Activated CD8-positive, alpha-beta memory T cell treated with anti-CD3 and anti-CD28 coated beads, Interleukin-2, amount 50 U/mL, for 24 hours (primary cell): ENCODE measurements at regions not wholly inside any gene's neighbourhood (a gene's known extent, or its start where the extent isn't known, plus 50 kb on each side); places are given as distances from the start of the nearest gene placed in this dataset.

Experiments
- DNase-seq: peaks from one replicate; pipeline ENCODE4 v3.0.0-alpha.2; 2020; ENCODE audit errors: extremely low read depth

- no peak for DNase-seq
These were observed 135.4 kb downstream of the TMEM17 start for GRCh38 chr2:62370321-62371250.

GRCh38 chr2:62369541-62370202, 136.3 kb downstream of the TMEM17 start:
- no peak for DNase-seq

DNA sequence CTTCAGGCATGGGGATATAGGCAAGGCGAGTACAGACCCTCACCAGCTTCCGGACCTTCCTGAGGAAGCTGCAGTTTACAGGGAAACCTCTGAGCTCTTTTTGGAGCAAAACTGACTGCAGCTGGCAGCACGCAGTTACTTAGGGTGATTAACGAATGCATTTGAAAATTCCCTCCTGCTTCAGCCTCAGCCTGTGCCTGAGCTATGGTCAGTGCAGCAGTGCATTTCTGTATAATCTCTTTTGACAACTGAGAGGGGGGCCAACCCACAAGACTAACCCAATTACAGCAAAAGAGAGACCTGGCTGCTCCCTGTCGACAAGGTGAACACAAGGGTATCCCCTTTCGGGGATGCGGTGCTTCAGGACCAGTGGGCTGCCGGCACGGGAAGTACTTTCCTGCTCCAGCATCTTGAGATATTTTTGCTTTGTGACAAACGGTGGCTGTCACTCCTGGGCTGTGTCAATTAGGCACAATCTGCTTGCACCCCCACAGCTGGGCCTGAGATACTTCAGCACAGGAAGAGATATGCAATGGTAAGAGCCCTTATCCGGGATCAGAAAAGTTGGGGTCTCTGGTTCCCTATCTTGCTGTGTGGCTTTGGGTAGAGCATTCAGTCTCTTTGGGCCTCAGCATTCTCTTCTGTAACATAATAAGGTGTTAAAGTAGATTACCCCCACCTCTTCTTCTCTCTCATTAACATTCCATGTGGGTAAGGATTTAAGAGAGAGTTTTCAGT, 141.0 kb downstream of the TMEM17 start:
- DNase-seq = no peak

GRCh38 chr2:62363166-62363565, 142.8 kb downstream of the TMEM17 start:
- no peak for DNase-seq

GRCh38 chr2:62362561-62362960, 143.4 kb downstream of the TMEM17 start:
- no peak for DNase-seq

DNA sequence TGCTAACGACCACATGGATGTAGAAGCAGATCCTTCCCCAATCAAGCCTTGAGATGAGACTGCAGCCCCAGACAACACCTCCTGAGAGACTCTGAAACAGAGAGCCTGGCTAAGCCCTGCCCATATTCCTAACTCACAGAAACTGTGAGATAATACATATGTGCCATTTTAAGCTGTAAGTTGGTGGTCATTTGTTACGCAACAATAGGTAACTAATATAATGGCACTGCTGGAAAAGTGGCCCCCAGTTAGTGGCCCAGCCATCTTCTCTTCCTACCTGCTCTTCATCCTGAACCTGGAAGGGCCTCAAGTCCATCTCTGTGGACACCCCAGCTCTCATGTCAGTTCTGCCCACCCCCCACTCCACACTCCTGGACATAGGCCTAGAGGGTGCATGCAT, 144.0 kb downstream of the TMEM17 start:
- DNase-seq = no peak

- no peak for DNase-seq
These were observed 151.0 kb downstream of the TMEM17 start for GRCh38 chr2:62354771-62355561.

- no peak for DNase-seq
These were observed 154.0 kb downstream of the TMEM17 start for GRCh38 chr2:62352031-62352430.

GRCh38 chr2:62349788-62350187, 153.9 kb downstream of the B3GNT2 start:
- DNase-seq = no peak

DNA sequence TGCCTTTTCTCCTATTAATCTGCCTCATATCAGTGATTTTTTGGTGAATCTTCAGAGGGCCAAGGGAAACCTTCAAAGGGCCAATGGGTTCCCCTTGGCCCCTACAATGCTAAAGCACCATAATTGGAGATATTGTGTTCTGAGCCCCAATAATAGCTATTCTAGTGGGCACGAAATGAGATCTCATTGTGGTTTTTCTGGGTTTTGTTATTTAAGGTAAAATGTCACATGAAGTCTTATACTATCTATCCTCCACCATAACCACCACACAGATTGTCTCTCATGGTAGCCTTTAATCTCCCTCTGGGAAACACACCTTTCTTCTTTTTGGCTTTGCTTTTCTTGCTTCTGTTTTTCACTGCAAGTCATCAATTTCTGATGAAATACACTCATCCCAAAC, 152.8 kb downstream of the B3GNT2 start:
- no peak for DNase-seq

DNA sequence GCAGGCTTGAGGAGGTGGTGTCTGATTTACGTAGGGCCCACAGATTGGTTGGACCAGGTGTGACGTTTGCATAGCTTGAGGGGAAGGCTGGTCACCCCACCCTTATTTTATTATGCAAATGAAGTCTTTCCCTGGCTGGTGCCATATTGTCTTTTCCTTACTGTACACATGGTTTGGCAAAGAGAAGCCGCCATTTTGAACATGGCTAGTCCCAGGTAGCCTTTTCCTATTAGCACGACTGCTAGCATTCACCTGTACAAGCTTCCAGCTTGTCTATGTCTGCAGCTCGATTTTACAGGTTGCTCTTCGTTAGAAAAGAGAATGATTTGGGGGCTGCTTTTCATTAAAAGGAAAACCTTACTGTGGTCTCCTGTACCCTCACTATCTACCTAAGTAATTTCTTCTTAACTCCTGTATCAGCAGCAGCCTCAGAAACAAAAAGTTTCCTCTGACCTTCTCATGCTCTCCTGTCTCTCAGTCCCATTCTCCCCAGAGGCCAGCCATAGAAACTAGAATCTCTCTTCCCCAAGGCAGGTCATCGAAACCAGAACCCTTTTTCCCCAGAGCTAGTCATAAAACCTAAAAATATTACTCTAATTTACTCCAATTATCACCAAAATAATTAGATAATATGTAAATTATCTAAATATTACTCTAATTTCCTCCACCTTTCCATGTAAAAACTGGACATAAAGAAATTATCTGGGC, 151.8 kb downstream of the B3GNT2 start:
- no peak for DNase-seq

DNA sequence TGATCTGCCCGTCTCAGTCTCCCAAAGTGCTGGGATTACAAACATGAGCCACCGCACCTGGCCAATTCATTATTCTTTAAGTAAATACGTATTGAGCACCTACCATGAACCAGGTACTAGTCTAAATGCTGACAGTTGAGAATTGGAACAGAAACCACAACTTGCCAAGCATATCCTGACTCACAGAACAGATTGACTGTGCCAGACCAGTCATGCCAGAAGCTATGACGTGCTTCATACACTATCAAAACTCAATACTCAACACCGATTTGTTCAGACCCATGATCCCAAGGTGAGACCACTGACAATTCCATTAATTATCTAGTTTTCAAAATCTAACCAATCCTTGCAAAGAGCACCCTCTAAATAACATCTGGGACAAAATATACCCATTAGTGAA, 148.6 kb downstream of the B3GNT2 start:
- no peak for DNase-seq

GRCh38 chr2:62343636-62344337, 147.9 kb downstream of the B3GNT2 start:
- DNase-seq = no peak

DNA sequence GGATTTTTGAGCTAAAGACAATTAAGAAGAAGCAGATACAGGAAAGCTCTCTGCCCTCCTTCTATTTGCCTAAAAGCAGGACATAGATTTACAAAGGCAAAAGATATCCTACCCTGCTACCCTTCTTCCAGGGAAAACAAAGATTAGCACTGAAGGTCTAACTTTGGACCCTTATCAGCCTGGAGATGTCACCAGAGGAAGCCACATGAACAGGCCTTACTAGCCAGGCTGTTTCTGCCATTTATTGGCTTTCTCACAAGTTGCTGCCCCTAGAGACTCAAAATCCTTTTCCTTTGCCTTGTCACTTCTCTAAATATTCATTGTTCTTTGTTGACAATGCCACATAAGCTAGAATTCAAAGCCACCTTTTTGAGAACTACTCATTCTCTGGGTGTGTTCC, 147.3 kb downstream of the B3GNT2 start:
- no peak for DNase-seq

DNA sequence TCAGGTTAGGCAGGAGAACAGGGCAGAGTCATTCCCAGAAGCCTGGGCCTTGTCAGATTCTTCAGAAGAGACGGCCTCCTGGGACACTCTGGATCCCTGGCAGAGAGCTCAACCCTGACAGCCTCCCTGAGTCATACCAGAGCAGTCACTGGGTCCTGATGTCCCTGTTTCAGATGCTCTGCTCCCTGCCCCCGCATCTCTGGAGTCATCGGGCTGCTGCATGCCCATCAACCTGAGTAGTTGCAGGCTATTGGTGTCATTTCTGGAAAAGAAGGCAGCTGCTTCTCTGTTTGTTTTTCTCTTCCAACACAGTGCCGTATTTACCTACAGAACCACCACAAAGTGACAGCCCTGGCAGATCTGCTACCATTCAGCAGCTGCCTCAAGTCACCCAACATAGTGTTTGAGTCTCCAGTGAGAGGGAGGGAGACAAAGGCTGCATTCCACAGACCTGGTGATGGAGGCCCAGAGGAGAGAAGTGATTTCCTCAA, 145.1 kb downstream of the B3GNT2 start:
- DNase-seq = no peak

DNA sequence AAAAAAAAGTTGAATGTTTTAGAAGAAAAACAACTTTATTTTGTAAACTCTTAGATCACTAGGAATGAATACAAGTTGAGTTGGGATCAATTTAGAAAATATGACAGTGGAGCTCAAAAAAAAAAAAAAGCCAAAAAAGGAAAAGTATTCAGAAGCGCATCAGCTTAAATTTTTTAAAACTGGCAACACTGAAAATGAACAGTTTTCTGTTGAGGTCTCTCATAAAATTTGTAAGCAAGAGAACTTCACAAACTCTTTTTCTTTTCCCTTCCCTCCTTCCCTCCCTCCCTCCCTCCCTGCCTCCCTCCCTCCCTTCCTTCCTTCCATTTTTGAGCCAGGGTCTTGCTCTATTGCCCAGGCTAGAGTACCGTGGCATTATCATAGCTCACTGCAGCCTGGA, 143.9 kb downstream of the B3GNT2 start:
- DNase-seq = no peak

GRCh38 chr2:62339413-62339812, 143.5 kb downstream of the B3GNT2 start:
- DNase-seq = no peak

DNA sequence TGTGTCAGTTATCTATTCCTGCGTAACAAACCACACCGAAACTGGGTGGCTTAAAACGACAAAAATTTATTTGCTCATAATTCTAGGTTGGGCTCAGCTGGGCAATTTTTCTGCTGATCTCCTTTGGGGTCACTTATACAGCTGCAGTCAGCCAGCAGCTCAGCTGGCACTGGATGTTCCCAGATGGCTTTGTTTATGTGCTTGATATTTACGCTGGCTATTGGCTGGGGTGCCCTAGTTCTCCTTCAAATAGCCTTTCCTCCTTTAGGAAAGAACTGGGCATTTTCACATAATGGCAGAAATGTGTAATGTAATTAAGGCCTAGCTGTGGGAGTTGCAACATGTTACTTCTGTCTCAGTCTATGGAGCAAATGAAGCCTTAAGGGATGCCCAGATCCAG, 142.2 kb downstream of the B3GNT2 start:
- DNase-seq = no peak

DNA sequence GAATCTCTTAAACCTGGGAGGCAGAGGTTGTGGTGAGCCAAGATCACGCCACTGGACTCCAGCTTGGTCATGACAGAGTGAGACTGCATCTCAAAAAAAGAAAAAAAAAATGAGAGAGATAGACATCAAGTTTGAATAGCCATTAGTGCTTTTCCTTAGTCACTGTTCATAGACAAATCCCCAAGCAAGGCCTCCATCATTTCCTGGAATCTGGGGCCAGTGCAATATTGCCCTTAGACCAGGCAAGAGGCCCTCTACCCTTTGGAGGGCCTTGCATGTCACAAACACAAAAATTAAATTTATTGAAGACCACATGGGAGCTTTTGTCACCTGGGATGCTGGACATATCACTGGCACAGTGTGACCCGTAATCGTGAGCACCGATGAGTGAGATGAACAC, 141.5 kb downstream of the B3GNT2 start:
- no peak for DNase-seq

DNA sequence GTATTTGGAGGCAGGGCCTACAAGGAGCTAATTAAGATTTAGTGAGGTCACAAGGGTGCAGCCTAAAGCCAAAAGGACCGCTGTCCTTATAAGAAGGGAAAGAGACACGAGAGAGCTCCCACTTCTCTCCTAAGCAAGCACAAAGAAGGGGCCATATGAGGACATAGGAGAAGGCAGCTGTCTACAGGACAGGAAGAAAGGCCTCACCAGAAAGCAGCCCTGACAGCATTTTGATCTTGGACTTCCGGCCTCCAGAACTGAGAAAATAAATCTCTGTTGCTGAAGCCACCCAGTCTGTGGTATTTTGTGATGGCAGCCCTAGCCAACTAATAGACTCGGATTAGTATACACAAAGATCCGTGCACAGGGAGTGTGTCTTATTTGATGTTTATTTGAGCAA, 139.7 kb downstream of the B3GNT2 start:
- DNase-seq = no peak
